GM18511 (cell line): ENCODE measurements at regions not wholly inside any gene's neighbourhood (a gene's known extent, or its start where the extent isn't known, plus 50 kb on each side); places are given as distances from the start of the nearest gene placed in this dataset.

Experiments used
- ATAC-seq: cut with Tn5 transposase; IDR thresholded peaks from one replicate; pipeline ENCODE4 v1.9.1; 2021; ENCODE audit warnings: mild to moderate bottlenecking, moderate library complexity; ENCODE audit not compliant: unreplicated experiment

DNA sequence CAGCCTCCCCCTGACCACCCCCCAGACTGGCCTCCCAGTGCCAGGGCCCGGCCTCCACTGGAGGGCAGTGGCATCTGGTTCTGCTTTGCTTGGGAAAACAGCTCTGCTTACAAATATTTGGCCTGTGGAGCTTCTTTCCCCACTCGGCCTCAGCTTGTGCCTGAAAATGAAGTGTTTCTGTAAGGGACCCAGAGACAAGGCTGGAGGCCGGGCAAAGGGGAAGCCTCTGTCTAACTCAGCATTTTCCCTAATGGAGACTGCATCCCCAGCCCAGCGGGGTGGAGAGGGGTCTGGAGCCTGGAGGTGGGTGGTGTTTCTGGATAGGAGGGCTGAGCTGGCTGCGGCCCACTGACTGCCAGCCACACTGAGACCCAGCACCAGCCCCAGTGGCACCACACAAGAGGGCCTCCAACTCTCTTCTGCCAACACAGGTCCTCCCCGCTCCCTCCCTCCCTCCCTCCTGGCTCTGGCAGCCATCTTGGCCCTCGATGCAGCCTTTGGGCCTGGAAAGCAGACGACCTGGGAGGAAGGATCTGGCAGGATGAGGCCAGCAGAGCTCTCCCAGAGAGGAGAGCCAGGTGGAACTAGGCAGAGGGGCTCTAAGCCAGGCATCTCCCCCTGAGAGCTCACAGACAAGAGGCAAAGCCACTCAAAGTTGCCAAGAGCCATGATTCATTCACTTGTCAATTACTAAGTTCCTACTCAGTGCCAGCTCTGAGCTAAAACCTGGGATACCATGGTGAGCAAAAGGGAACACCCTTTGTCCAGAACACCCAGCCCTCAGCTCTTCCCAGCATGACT, 77.1 kb upstream of the CD82 start:
- ATAC-seq = no peak

DNA sequence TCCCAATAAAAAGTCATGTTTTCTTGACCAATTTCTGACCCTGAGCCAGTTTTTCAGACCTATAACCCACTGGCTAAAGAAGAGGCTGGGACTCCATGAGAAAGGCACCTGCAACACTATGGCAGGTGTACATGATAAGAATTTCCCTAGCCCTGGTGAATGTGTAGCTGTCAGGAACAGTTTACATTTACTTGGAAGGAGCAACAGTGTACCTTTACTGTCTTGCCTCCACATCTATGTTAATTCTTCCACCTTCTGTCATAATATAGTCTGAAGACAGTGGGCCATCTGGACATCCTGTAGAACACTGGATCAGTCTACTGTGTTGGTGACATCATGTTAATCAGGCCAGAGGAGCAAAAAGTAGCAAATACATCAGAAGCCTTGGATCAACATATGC, 72.1 kb upstream of the CD82 start:
- ATAC-seq = no peak

DNA sequence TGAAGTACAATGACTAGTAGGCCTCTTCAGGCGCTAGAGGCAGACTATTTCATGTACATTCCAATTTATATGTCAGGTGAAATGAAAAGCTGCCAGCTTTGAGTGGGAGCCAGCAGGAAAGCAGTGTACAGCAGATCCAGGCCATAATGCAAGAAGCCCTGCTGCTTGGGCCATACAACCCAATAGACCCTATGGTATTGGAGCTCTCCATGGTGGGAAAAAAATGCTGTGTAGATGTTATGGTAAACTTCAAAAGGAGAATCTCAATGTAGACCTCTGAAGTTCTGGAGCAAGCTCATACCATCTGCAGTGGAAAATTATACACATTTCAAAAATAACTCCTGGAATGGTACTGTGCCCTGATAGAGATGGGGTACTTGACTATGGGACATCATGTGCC, 71.5 kb upstream of the CD82 start:
- no peak for ATAC-seq

DNA sequence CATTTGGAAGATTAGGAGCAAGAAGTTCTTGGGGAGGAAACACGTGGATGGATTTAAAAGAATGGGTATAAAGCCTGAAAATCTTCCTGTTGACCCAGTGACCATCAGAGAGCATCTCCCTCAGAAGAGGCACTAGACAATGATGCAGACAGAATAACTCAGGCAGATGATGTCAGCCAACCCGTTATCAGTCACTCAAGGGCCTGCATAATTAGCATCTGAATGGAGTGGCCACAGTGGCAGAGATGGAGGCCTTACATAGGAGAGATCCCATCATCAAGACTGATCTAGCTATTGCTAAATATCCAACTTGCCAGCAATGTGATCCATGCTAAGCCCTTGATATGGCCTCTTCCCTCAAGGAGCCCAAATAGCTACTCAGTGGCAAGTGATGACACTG, 70.7 kb upstream of the CD82 start:
- ATAC-seq = no peak

DNA sequence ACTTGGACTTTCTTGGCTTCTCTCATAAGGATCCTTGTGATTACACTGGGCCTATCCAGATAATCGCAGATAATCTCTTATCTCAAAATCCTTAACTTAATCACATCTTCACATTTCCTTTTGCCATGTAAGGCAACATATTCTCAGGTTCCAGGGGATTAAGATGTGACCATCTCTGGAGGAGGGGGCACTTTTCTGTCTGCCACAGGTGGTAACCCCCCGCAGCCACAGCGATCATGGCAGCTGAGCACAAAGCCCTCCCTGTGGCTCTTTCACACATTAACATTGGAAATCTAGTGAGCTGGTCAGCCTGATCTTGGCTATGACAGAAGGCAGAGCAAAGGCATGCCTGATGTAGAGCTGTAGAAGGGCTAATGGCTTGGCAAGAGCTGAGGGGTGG, 69.1 kb upstream of the CD82 start:
- no peak for ATAC-seq

DNA sequence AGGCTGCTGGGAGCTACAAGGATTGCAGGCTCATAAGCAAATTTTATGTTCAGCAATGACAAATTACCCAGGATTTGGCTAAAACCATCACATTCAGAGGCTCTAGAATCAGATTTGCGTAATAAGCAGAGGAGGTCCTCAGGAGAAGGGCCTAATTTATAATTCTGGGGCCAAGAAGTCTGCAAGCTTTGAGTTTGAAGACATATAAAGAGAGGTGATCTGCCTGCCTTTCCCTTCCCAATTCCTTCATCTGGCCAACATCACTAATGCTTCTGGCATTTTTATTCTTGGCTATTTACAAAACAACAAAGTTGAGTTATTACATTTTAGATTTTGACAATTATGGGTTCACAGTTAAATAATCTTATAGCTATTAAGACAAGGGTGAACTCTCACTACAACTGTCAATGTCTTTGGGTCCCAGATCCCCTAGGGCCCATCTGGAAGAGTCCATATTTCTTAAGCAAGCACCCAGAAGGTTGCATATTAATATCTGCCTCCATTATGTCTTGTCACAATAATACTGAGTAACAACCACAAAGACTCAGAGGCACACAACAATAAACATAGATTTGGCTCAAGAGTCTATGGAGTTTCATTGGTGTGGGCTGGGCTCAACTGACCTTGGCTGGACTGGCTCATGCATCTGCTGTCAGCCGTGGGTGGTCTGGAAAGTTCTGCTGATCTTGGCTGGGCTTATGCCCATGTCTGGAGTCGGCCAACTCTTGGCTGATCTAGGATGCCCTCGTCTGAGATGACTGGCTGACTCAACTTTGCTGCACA, 67.2 kb upstream of the CD82 start:
- ATAC-seq = no peak

DNA sequence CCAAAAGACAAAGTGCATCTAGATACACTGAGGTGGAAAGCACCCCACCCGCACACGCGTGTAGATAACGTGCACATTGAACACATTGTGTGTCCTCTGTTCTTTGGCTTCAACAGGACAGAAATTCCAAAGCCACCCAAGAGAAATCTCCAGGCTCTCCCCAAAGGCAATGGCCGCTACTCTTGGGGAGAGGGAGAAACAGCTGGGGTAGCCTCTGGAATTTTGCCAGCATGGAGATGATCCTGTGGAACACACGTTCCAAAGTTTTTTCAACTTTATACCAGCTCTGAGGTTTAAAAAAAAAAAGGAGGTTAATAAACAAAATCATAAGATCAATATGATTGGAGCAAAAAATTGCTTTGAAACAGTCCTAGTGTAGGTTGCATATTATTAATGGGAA, 63.0 kb upstream of the CD82 start:
- ATAC-seq = no peak

DNA sequence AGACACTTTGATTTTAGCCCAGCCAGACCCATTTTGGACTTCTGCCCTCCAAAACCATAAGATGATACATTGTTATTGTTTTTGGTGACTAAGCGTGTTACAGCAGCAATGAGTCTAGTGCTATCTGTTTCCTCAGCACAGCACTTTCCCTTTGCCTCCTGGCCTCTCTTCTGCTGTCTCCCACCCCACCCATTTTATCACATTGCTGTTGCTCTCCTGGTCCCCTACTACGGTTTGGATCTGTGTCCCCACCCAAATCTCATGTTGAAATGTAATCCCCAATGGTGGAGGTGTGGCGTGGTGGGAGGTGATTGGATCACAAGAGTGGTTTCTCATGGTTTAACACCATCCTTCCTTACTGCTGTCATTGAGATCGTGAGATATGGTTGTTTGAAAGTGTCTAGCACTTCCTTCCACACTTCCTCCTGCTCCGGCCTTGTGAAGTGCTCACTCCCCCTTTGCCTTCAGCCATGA, 59.8 kb upstream of the CD82 start:
- no peak for ATAC-seq

DNA sequence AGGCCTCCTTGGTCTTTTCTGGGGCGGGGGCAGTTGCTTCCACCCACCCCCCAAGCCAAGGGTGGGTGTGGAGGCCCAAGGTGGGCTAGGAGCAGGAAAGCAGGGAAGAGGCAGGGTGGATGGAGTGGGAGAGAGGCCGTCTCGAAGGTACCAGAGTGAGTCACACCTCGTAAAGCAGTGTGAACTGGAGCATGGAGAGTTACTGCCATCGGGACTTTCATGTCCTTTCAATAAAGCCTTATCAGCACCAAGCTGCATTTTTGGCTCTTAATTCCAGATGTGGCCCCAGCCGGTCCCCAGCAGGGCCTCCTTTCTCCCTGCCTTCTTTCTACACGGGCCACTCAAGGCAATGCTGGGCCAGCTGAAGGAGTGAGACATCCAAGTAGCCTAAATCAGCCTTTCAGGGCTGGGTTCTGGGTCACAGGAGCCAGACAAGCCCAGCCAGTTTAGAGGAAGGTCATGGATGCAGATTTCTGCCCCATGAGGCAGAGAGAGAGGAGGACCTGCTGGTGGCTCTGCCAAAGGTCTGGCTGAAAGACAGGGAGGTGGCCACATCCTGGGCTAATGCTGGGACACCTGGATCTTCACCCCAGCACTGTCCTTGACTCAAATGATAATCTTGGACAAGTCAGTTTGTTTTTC, 59.0 kb upstream of the CD82 start:
- ATAC-seq = no peak

DNA sequence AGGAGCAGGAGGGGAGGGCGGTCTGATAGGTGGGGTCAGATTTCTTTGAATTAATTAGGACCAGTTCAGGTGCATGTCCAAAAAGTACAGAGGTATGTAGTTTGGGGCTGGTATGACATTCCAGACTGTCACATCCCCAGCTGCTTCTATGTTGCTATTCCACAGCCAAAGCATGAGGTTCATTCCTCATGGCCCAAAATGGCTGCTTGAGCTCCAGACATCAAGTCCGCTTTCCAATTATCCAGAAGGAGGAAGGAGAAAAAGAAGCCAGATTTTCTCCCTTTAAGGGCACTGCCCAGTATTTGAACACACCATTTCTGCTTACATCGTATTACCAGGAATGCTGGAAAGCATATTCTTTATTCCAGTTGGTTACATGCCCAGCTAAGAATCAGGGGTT, 58.0 kb upstream of the CD82 start:
- ATAC-seq = no peak

DNA sequence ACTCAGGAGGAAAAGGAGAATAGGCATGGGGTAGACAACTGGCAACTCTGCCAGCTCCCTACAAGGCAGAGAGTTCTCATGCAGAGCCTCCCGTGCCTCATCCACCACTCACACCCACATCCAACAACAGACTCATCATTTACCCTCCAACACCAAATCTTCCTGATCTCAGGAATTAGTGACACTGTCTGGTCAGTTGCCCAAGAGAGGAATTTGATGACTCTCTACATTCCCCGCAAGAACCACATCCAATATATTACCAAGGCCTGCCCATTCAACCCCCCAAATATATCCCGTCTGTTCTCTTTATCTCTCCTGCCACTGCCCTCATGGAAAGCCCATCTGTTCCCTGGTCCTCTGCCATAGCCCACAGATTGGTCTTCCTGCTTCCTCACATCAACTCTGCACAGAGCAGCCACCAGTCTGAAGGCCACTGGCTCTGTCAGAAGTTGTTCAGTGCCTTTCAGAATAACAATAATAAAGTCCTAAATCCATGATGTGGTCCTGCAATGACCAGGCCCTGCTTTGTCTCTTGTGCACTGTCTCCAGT, 57.5 kb upstream of the CD82 start:
- no peak for ATAC-seq

DNA sequence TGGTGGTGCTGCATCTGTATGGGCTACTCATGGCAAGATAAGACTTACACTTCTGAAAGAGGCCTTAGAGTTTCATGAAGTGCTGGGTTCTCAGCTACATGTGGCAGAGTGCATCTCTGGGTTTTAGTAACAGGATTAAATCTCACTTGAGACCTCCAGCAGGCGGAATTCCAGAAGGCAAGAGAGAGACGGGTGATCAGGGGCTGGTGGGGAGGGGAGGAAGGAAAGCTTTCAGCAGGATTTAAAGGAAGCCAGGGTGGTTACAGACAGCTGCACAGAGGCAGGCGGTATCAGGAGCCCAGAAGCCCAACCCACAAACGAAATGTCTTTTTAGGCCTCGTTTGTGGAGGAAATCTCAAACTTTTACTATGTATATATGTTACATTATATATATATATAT, 56.2 kb upstream of the CD82 start:
- ATAC-seq = no peak

DNA sequence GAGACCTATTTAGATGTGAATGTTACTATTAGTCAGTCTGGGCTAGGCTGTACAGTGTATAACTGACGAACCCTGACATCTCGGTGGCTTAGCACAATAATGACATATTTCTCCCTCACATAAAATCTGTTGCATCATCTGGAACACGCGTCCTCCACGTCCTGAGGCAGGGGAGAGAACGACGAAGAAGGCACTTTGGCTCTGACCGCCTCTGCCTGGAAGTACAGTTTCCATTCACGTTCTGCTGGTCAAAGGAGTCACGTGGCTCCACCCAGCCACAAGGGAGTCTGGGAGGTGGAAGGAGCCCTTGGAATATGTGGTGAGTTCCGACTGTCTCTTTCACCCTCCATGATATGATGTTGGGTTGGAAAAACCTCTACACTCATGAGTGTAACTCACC, 55.1 kb upstream of the CD82 start:
- no peak for ATAC-seq

DNA sequence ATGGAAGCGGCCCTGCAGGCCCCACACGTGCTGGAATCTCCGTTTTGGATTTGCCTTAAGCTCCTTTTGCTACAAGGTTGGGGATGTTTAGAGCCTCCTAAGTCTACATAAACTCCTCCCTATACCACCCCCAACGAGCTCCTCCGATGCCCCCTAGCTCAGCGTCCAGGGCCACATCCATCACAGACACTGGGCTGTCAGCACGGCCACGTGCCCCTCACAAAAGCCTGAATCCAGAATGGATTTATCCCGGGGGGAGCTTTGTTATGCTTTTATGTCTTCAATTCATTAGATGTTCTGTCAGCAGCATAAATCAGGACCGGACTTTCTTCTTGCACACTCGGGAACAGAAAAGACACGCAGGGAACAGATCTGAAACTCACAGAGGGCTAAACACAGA, 52.6 kb upstream of the CD82 start:
- ATAC-seq = no peak

DNA sequence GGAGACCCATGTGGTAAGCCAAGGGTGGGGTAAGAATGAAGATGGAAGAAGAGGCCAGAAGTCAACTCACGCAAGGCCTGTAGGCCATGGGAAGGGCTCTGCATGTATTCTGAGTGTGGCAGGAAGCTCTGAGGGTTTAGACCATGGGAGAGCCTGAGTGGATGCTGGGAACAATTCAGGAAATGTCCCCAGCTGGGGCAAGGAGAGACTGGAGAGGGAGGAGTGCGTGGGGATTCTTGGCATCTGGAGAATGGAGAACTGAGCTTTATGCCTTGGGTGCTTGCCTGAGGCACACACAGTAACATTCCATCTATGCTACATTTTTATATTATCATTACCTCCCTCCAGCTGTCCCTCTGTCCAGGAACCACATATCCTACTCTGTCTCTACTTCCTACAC, 50.4 kb upstream of the CD82 start:
- ATAC-seq = no peak
